Uterus (tissue), 2 donors: ENCODE measurements at regions not wholly inside any gene's neighbourhood (a gene's known extent, or its start where the extent isn't known, plus 50 kb on each side); places are given as distances from the start of the nearest gene placed in this dataset.

Experiments
- CTCF ChIP-seq, 4 experiments: fragments of 200-600 bp in 2 of 4; fragments of 450-650 bp in 2 of 4; sonication (generic) in 2 of 4; IDR thresholded peaks; one replicate each; pipeline ENCODE4 v1.5.1; 2016 to 2019; ENCODE audit warnings: antibody characterized with exemption in 4 of 4, mild to moderate bottlenecking in 2 of 4, moderate library complexity in 1 of 4
- POLR2A ChIP-seq, 2 donors: fragments of 450-650 bp; IDR thresholded peaks; one replicate each; pipeline ENCODE4 v1.6.1; 2016; ENCODE audit warnings: antibody characterized with exemption in 2 of 2, mild to moderate bottlenecking in 1 of 2, moderate library complexity in 1 of 2

GRCh38 chr11:122215244-122215992 lies 99.4 kb upstream of the BLID start:
- peak; percentile 74 to 90 (median 81) for TF ChIP-seq CTCF (IDR thresholded peaks at IDR 0.05)
- TF ChIP-seq POLR2A (IDR thresholded peaks at IDR 0.05) = no peak
